CD14-positive monocyte (primary cell): ENCODE measurements at regions not wholly inside any gene's neighbourhood (a gene's known extent, or its start where the extent isn't known, plus 50 kb on each side); places are given as distances from the start of the nearest gene placed in this dataset.
"Not testable (repeated sequence)": the region's sequence is repeated elsewhere in the genome, so short reads cannot be mapped to it uniquely, and the experiment has no call there.

Source experiments
- DNase-seq, 3 donors: peaks; one replicate each; pipeline ENCODE4 v3.0.0-alpha.2; 2011 to 2022
- H2AFZ ChIP-seq: 2 replicates; pipeline ENCODE4 v1.6.0; 2012; ENCODE audit warnings: mild to moderate bottlenecking, low read depth, low read length, inconsistent platforms; ENCODE audit not compliant: insufficient read depth, poor library complexity, severe bottlenecking
- H3K27ac ChIP-seq, 2 donors: 1 replicate in 1 of 2; 2 replicates in 1 of 2; pipeline ENCODE4 v1.5.1; 2012 to 2013; ENCODE audit warnings: low read length in 2 of 2, control low read depth in 1 of 2, inconsistent platforms in 1 of 2, low read depth in 1 of 2, mild to moderate bottlenecking in 1 of 2
- H3K27me3 ChIP-seq, 2 donors: one replicate each; pipeline versions ENCODE4 v1.6.0 to v1.6.1; 2011 to 2013; ENCODE audit warnings: low read length in 2 of 2; ENCODE audit not compliant: control insufficient read depth in 2 of 2, insufficient read depth in 2 of 2
- H3K36me3 ChIP-seq, 2 donors: replicated peaks in 1 of 2; 1 replicate in 1 of 2; 2 replicates in 1 of 2; pipeline versions ENCODE4 v1.5.1 to v1.6.1; 2012 to 2013; ENCODE audit warnings: low read length in 2 of 2, control low read depth in 1 of 2, inconsistent platforms in 1 of 2, mild to moderate bottlenecking in 1 of 2; ENCODE audit not compliant: insufficient read depth in 2 of 2, control insufficient read depth in 1 of 2
- H3K4me1 ChIP-seq, 2 donors: 1 replicate in 1 of 2; 2 replicates in 1 of 2; pipeline versions ENCODE4 v1.5.1 to v1.6.1; 2012 to 2013; ENCODE audit warnings: low read length in 2 of 2, control low read depth in 1 of 2, inconsistent platforms in 1 of 2, mild to moderate bottlenecking in 1 of 2, moderate library complexity in 1 of 2; ENCODE audit not compliant: insufficient read depth in 2 of 2, control insufficient read depth in 1 of 2
- H3K4me2 ChIP-seq: replicated peaks from 2 replicates; pipeline ENCODE3; 2012; ENCODE audit warnings: low read length, moderate library complexity, mild to moderate bottlenecking; ENCODE audit not compliant: poor library complexity, severe bottlenecking; ENCODE audit errors: extremely low read depth
- H3K4me3 ChIP-seq, 3 experiments: fragments of 200-600 bp in 1 of 3; sonication (generic) in 1 of 3; replicated peaks in 1 of 3; 1 replicate in 2 of 3; 2 replicates in 1 of 3; pipeline ENCODE4 v1.5.1; 2011 to 2013; ENCODE audit warnings: low read length in 3 of 3, mild to moderate bottlenecking in 3 of 3, control low read depth in 2 of 3, low read depth in 2 of 3, inconsistent platforms in 1 of 3, moderate library complexity in 1 of 3
- H3K79me2 ChIP-seq: 2 replicates; pipeline ENCODE4 v1.6.0; 2012; ENCODE audit warnings: mild to moderate bottlenecking, control low read depth, inconsistent platforms, low read length, moderate library complexity; ENCODE audit not compliant: insufficient read depth
- H3K9ac ChIP-seq: 2 replicates; pipeline ENCODE4 v1.6.0; 2017; ENCODE audit warnings: low read length, mild to moderate bottlenecking; ENCODE audit not compliant: insufficient read depth, poor library complexity, severe bottlenecking
- H3K9me3 ChIP-seq, 2 donors: replicated peaks in 1 of 2; 1 replicate in 1 of 2; 2 replicates in 1 of 2; pipeline versions ENCODE4 v1.5.1 to v1.6.1; 2012 to 2013; ENCODE audit warnings: low read length in 2 of 2, control low read depth in 1 of 2; ENCODE audit not compliant: control insufficient read depth in 1 of 2, insufficient read depth in 1 of 2
- H4K20me1 ChIP-seq: 2 replicates; pipeline ENCODE4 v1.6.0; 2012; ENCODE audit warnings: mild to moderate bottlenecking, low read length, control low read depth, moderate library complexity; ENCODE audit not compliant: insufficient read depth
- H3K27ac Mint-ChIP-seq, 7 donors: one replicate each; pipeline ENCODE4 v1.8.0; 2020; ENCODE audit warnings: mild to moderate bottlenecking in 7 of 7, mixed read lengths in 7 of 7, moderate library complexity in 6 of 7, inconsistent platforms in 2 of 7
- H3K27me3 Mint-ChIP-seq, 3 donors: one replicate each; pipeline ENCODE4 v1.8.0; 2021 to 2022; ENCODE audit warnings: low read depth in 3 of 3, mild to moderate bottlenecking in 3 of 3, mixed read lengths in 3 of 3, moderate library complexity in 3 of 3, inconsistent platforms in 1 of 3
- H3K36me3 Mint-ChIP-seq, 2 donors: one replicate each; pipeline ENCODE4 v1.8.0; 2020; ENCODE audit warnings: mixed read lengths in 2 of 2, inconsistent platforms in 1 of 2, mild to moderate bottlenecking in 1 of 2
- H3K4me1 Mint-ChIP-seq: one replicate; pipeline ENCODE4 v1.8.0; 2020; ENCODE audit warnings: mild to moderate bottlenecking, mixed read lengths
- H3K4me3 Mint-ChIP-seq, 2 donors: one replicate each; pipeline ENCODE4 v1.8.0; 2020; ENCODE audit warnings: mild to moderate bottlenecking in 2 of 2, mixed read lengths in 2 of 2, moderate library complexity in 1 of 2
- H3K9me3 Mint-ChIP-seq, 7 donors: one replicate each; pipeline ENCODE4 v1.8.0; 2020 to 2022; ENCODE audit warnings: mixed read lengths in 7 of 7, mild to moderate bottlenecking in 6 of 7, moderate library complexity in 6 of 7, inconsistent platforms in 2 of 7
- WGBS: methylation state at CpG from one replicate; pipeline ENCODE4 v1.1.5; 2013; ENCODE audit warnings: missing lambda C conversion rate; ENCODE audit not compliant: insufficient coverage; 5-methylcytosine and 5-hydroxymethylcytosine counted together
- intact Hi-C, 2 donors: fragments of 100-400 bp; cut with micrococcal nuclease; formaldehyde crosslinking; loops; one replicate each; pipeline versions ENCODE4 v1.15.0 to v1.15.1; 2023
- TF ChIP-seq, protein P1 (sequence below): fragments of 200-600 bp; IDR thresholded peaks from one replicate; pipeline ENCODE4 v1.8.0; 2022; ENCODE audit warnings: antibody characterized with exemption, mild to moderate bottlenecking

DNA sequence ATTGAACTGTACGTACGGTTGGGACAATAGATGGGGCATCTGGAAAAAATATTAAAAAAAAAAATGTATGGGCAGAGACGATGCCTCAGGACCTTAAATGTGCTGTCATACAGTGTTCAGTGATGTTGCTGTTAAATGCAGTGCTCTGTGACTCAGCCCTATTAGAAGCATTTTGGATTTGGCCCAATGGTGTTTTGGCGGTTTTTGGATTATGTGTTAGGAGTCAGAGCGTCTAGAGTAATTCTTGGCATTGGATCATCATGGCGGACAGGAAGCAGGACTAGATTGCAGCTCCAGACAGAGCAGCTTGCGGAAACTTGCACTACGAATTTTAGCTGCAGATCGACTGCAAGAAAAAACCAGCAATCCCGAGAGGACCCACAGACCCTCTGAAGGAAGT, 280.0 kb downstream of the SOX4 start:
- intact Hi-C loops: no loop called here
- Histone ChIP-seq H3K27me3 (no peaks in the 10 kb centered on the region), H3K4me3 (no peak overlapping the region), H3K9ac (no peak overlapping the region), H3K9me3 (no peaks in the 10 kb centered on the region), H3K27ac (no peak overlapping the region), H3K36me3 (no peaks in the 10 kb centered on the region), H3K4me2 (no peak overlapping the region), H2AFZ (no peak overlapping the region), H3K79me2 (no peaks in the 10 kb centered on the region), H4K20me1 (no peaks in the 10 kb centered on the region), H3K4me1 (no peaks in the 10 kb centered on the region)
- H3K36me3 Mint-ChIP-seq: no peaks in the 10 kb centered on the region
- TF ChIP-seq, protein P1, sequence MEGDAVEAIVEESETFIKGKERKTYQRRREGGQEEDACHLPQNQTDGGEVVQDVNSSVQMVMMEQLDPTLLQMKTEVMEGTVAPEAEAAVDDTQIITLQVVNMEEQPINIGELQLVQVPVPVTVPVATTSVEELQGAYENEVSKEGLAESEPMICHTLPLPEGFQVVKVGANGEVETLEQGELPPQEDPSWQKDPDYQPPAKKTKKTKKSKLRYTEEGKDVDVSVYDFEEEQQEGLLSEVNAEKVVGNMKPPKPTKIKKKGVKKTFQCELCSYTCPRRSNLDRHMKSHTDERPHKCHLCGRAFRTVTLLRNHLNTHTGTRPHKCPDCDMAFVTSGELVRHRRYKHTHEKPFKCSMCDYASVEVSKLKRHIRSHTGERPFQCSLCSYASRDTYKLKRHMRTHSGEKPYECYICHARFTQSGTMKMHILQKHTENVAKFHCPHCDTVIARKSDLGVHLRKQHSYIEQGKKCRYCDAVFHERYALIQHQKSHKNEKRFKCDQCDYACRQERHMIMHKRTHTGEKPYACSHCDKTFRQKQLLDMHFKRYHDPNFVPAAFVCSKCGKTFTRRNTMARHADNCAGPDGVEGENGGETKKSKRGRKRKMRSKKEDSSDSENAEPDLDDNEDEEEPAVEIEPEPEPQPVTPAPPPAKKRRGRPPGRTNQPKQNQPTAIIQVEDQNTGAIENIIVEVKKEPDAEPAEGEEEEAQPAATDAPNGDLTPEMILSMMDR: no peak
- no peak for DNase-seq
- H3K4me3 Mint-ChIP-seq: no peak overlapping the region
- 96% methylated on average over 9 of the region's 10 CpGs for WGBS
- peaks cover 0 to 6% (median 2%) of the 10 kb centered on the region in 7 donors for H3K9me3 Mint-ChIP-seq
- no peaks in the 10 kb centered on the region for H3K4me1 Mint-ChIP-seq
- H3K27me3 Mint-ChIP-seq: no peaks in the 10 kb centered on the region
- H3K27ac Mint-ChIP-seq: no peak overlapping the region

GRCh38 chr6:21874372-21874771, 280.8 kb downstream of the SOX4 start:
- no peaks in the 10 kb centered on the region for H3K79me2 ChIP-seq
- Mint-ChIP-seq H3K4me3 (no peak overlapping the region), H3K27ac (no peak overlapping the region), H3K27me3 (no peaks in the 10 kb centered on the region), H3K36me3 (no peaks in the 10 kb centered on the region), H3K9me3 (peaks cover 0 to 12% (median 5%) of the 10 kb centered on the region in 7 donors), H3K4me1 (no peaks in the 10 kb centered on the region)
- no peak overlapping the region for H2AFZ ChIP-seq
- no peaks in the 10 kb centered on the region for H3K4me1 ChIP-seq
- H4K20me1 ChIP-seq: no peaks in the 10 kb centered on the region
- intact Hi-C loops: no loop called here
- no peak overlapping the region for H3K27ac ChIP-seq
- no peak overlapping the region for H3K9ac ChIP-seq
- H3K9me3 ChIP-seq: no peaks in the 10 kb centered on the region
- DNase-seq: no peak
- H3K4me2 ChIP-seq: no peak overlapping the region
- no peaks in the 10 kb centered on the region for H3K27me3 ChIP-seq
- no CpG with 5 or more reads among the region's 5 CpGs for WGBS
- TF ChIP-seq, protein P1: no peak
- H3K4me3 ChIP-seq: no peak overlapping the region
- H3K36me3 ChIP-seq: no peaks in the 10 kb centered on the region

DNA sequence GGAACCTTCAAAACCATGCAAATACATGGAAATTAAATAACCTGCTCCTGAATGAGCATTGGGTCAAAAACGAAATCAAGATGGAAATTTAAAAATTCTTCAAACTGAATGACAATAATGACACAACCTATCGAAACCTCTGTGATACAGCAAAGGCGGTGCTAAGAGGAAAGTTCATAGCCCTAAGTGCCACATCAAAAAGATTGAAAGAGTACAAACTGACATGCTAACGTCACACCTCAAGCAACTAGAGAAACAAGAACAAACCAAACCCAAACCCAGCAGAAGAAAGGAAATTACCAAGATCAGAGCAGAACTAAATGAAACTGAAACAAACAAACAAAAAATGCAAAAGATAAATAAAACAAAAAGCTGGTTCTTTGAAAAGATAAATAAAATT, 283.5 kb downstream of the SOX4 start:
- H3K4me3 ChIP-seq, H3K27ac Mint-ChIP-seq, H3K36me3 Mint-ChIP-seq, H3K9ac ChIP-seq, H3K27me3 Mint-ChIP-seq, H4K20me1 ChIP-seq, H3K4me1 ChIP-seq, H2AFZ ChIP-seq, H3K4me3 Mint-ChIP-seq, H3K79me2 ChIP-seq, intact Hi-C loops, H3K27ac ChIP-seq, DNase-seq, H3K27me3 ChIP-seq, H3K36me3 ChIP-seq, H3K4me1 Mint-ChIP-seq, H3K4me2 ChIP-seq, H3K9me3 ChIP-seq: not testable (repeated sequence)
- 86% methylated on average over 1 of the region's 4 CpGs for WGBS
- H3K9me3 Mint-ChIP-seq: peaks cover 0 to 17% (median 10%) of the 10 kb centered on the region in 7 donors
